Stimulated activated effector memory CD8-positive, alpha-beta T cell treated with anti-CD3 and anti-CD28 coated beads, Interleukin-12 subunit alpha, Interleukin-12 subunit beta, amount 100 ng/mL, for 72 hours (primary cell): ENCODE measurements at regions not wholly inside any gene's neighbourhood (a gene's known extent, or its start where the extent isn't known, plus 50 kb on each side); places are given as distances from the start of the nearest gene placed in this dataset.
"Not testable (repeated sequence)": the region's sequence is repeated elsewhere in the genome, so short reads cannot be mapped to it uniquely, and the experiment has no call there.

ENCODE experiments used
- ATAC-seq: fragments of 150-1000 bp; cut with Tn5 transposase; 2 replicates; pipeline ENCODE4 v1.10.0; 2021
- DNase-seq, 2 donors: peaks; one replicate each; pipeline ENCODE4 v3.0.0; 2021 to 2022; ENCODE audit warnings: low spot score in 2 of 2
- H3K27ac Mint-ChIP-seq: one replicate; pipeline ENCODE4 v1.8.0; 2022; ENCODE audit warnings: mild to moderate bottlenecking, mixed read lengths
- H3K36me3 Mint-ChIP-seq: one replicate; pipeline ENCODE4 v1.8.0; 2022; ENCODE audit warnings: mild to moderate bottlenecking, mixed read lengths
- H3K4me1 Mint-ChIP-seq: one replicate; pipeline ENCODE4 v1.8.0; 2022; ENCODE audit warnings: mixed read lengths
- H3K4me3 Mint-ChIP-seq: one replicate; pipeline ENCODE4 v1.8.0; 2022; ENCODE audit warnings: mild to moderate bottlenecking, mixed read lengths
- H3K9me3 Mint-ChIP-seq: one replicate; pipeline ENCODE4 v1.8.0; 2022; ENCODE audit warnings: mixed read lengths

DNA sequence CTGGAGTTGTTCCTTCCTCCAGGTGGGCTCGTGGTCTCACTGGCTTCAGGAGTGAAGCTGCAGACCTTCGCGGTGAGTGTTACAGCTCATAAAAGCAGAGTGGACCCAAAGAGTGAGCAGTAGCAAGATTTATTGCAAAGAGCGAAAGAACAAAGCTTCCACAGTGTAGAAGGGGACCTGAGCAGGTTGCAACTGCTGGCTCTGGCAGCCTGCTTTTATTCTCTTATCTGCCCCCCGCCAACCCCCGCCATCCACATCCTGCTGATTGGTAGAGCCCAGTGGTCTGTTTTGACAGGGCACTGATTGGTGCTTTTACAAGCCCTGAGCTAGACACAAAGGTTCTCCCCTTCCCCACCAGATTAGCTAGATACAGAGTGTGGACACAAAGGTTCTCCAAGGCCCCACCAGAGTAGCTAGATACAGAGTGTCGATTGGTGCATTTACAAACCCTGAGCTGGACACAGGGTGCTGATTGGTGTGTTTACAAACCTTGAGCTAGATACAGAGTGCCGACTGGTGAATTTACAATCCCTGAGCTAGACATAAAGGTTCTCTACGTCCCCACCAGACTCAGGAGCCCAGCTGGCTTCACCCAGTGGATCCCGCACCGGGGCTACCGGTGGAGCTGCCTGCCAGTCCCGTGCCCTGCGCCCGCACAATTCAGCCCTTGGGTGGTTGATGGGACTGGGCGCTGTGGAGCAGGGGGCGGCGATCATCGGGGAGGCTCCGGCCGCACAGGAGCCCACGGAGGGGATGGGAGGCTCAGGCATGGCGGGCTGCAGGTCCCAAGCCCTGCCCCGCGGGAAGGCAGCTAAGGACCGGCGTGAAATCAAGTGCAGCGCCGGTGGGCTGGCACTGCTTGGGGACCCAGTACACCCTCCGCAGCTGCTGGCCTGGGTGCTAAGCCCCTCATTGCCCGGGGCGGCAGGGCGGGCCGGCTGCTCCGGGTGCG is 999.5 kb upstream of the SPRY2 start:
- not testable (repeated sequence) for H3K4me1 Mint-ChIP-seq, H3K27ac Mint-ChIP-seq, DNase-seq, H3K36me3 Mint-ChIP-seq, H3K4me3 Mint-ChIP-seq, ATAC-seq
- peaks cover 19% of the 10 kb centered on the region for H3K9me3 Mint-ChIP-seq

DNA sequence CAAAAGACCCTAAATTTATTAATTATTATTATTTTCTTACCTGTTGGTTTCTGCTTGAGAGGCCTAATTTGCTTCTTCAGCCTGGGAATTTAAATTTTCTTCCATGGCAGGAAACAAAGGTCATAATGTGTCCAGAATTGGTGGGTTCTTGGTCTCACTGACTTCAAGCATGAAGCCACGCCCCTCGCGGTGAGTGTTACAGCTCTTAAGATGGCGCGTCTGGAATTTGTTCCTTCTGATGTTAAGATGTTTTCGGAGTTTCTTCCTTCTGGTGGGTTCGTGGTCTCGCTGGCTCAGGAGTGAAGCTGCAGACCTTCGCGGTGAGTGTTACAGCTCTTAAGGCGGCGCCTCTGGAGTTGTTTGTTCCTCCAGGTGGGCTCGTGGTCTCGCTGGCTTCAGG is 998.7 kb upstream of the SPRY2 start:
- H3K36me3 Mint-ChIP-seq, DNase-seq, H3K27ac Mint-ChIP-seq, H3K4me3 Mint-ChIP-seq, ATAC-seq, H3K4me1 Mint-ChIP-seq: not testable (repeated sequence)
- H3K9me3 Mint-ChIP-seq = peaks cover 20% of the 10 kb centered on the region

DNA sequence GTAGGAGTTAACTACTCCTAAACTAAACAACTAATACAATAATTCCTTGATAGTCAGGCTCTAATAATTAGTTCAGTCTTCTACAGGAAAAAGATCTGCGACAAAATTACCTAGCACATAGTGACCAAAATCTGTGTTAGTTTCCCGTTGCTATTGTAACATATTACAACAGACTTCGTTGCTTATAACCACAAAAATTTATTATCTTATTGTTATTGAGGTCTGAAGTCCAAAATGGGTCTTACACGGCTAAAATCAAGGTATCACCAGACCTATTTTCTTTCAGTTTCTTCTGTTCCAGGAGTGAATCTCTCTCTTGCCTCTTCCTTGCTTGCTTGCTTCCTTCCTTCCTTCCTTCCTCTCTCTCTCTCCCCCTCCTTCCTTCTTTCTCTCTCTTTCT is 993.6 kb upstream of the SPRY2 start:
- Mint-ChIP-seq H3K4me1 (no peaks in the 10 kb centered on the region), H3K27ac (no peak overlapping the region), H3K4me3 (no peak overlapping the region), H3K36me3 (no peaks in the 10 kb centered on the region), H3K9me3 (peaks cover 10% of the 10 kb centered on the region)
- DNase-seq = no peak
- ATAC-seq = no peak

DNA sequence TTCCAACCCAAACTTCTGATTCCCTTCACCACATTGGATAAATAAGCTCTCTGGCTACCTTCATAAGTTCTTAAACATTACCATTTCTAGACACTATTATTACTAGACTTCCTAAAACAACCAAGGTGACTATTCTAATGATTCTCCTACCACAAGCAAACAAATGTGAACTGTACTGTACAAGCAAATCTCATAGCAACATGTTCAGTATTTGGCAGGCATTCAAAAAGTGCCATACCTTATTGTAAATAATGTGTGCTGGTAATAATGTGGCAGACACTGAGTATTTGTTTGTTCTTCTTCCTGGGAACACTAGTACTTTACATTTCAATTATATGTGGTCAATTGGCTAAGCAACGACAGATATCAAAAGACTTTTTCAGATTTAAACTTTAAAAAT is 986.0 kb upstream of the SPRY2 start:
- no peak overlapping the region for H3K4me3 Mint-ChIP-seq

DNA sequence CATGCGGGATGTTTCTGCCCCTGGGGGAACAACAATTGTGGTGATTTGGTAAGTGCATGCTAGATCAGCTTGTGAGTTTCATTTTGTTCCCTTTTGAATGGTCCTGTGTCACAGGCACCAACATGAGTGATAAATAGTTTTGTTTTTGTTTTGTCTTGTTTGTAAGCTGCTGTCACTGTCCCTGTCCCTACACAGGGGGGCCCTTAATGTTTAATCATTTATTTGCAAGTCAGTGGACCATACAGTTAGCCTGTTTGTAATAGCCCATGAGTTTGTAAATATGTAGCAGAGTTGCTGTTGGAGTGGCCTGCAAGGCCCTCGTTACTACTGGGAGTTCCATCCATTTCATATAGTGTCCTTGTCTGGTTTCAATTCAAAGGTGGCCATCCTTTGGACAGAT is 979.6 kb upstream of the SPRY2 start:
- ATAC-seq (no peak), DNase-seq (no peak)
- Mint-ChIP-seq H3K9me3 (peaks cover 4% of the 10 kb centered on the region), H3K4me1 (no peaks in the 10 kb centered on the region), H3K36me3 (no peaks in the 10 kb centered on the region), H3K4me3 (no peak overlapping the region), H3K27ac (no peak overlapping the region)

More for the DNA sequence above, 986.0 kb upstream of the SPRY2 start:
- no peaks in the 10 kb centered on the region for H3K36me3 Mint-ChIP-seq
- H3K4me1 Mint-ChIP-seq = no peaks in the 10 kb centered on the region
- DNase-seq = no peak
- H3K27ac Mint-ChIP-seq = no peak overlapping the region
- ATAC-seq = no peak
- peaks cover 8% of the 10 kb centered on the region for H3K9me3 Mint-ChIP-seq

DNA sequence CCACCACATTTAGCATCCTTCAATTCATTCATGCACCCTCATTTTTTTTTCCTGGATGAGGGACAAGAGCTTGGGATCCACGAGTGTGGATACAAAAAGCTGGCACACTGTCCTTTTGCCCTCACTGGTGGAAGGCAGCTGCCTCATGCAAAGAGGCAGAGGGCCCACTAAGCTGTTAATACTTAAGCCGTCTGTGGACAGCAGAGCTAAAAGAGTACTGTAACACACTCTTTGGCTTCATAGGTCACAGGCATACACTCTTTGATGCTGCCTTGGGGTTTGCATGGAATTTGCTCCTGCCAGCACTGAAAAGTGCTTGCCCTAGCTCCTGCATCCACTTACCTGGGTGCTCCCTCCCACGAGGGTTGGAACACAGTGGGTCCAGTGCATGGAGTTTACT is 978.4 kb upstream of the SPRY2 start:
- Mint-ChIP-seq H3K9me3 (peaks cover 3% of the 10 kb centered on the region), H3K27ac (no peak overlapping the region), H3K36me3 (no peaks in the 10 kb centered on the region), H3K4me1 (no peaks in the 10 kb centered on the region), H3K4me3 (no peak overlapping the region)
- ATAC-seq (no peak), DNase-seq (no peak)

DNA sequence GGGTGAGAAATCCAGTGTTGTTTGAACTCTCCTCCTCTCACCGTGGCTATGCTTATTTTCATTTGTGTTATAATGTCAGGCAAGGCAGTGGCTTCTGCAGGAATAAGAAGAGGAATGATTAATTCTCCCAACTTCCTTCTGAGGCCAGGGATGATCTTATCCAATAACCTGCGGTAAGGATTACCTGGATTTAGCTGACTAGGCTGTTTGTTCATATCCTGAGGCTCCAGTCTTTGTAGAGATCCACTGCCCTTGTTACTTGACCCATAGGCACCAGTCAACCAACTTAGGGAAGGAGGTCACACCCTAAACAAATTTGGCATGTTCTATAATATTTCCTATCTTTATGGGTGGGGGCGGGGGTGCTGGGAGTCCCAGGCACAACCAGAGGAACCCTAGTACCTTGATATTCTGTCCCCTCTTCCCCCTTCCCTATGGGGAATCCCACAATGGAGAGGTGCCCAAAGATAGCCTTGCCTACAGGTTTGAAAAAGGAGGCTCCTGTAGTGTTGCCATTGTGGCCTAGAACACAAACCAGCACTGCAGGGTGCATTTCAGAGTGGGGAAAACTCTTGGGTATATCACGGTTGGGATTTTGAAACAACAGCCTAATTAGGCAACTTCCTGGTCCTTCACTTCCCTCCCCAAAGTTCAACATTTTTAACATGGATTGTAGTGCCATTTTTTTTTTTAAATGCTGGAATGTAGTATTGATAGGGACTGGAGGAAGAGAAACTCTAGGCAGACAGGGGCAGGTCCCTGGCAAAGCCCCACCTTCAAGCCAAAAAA is 977.5 kb upstream of the SPRY2 start:
- DNase-seq (no peak), ATAC-seq (no peak)
- Mint-ChIP-seq H3K4me3 (no peak overlapping the region), H3K27ac (no peak overlapping the region), H3K36me3 (no peaks in the 10 kb centered on the region), H3K4me1 (no peaks in the 10 kb centered on the region), H3K9me3 (no peaks in the 10 kb centered on the region)

DNA sequence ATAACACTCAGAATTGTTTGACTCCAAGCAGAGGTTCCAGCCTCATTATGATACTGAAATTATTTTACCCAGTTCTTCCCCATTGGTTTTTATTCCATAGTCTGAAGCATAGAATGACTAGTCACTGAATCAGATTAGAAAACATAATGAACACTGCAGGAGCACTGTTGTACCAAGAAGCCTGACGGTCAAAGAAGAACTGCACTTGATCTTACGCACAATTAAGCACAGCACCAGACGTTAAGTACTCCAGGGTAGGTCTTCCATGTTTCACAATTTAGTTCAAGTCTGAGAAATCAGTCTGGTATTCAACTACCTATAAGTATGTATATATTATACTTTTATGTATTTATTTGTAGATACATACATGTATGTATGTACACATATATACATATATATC is 973.5 kb upstream of the SPRY2 start:
- Mint-ChIP-seq H3K9me3 (no peaks in the 10 kb centered on the region), H3K36me3 (no peaks in the 10 kb centered on the region), H3K4me3 (no peak overlapping the region), H3K4me1 (no peaks in the 10 kb centered on the region), H3K27ac (no peak overlapping the region)
- DNase-seq (no peak), ATAC-seq (no peak)

DNA sequence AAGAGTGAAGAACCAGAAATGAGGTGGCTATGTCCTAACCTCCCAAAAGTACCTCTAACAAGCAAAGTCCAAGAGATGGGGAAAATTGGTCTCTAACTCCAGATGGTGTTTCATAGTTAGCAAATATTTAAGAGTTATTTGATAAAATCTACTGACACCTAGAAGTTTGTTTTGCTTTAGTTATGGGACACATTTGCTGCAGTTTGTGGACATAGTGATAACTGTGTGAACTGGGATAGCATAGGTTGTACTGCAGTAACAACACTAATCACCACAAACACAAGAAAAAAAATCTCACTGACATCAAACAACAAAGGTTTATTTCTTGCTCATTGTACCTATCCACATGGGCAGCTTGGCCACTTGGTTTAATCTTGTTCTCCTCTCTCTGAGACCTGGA is 965.0 kb upstream of the SPRY2 start:
- no peaks in the 10 kb centered on the region for H3K36me3 Mint-ChIP-seq
- H3K4me1 Mint-ChIP-seq = no peaks in the 10 kb centered on the region
- no peak for ATAC-seq
- H3K9me3 Mint-ChIP-seq = peaks cover 9% of the 10 kb centered on the region
- H3K4me3 Mint-ChIP-seq = no peak overlapping the region
- H3K27ac Mint-ChIP-seq = no peak overlapping the region
- no peak for DNase-seq

DNA sequence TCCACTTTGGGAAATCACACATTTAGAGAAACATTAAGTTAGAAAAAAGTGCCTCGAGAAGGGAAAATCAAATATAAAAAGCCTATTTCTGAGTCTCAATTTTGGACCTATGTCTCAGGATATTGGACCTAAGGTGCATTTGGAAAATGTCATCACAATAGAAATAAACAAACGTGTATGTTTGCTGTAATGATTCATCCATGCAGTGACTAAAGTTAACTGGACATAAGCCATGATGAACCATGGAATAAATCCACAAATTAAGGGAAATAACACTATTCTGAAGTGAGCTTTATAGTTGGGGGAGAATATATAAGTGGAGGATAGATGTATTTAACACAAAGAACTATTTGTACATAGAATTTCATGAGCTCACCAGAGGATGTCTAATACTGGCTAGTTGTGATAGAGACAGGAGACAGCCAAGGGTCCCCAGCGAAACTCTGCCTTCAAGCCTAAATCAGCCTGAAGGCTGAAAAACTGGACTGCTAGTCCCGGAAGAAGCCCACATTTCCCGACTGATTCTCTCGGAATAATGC is 963.3 kb upstream of the SPRY2 start:
- peaks cover 9% of the 10 kb centered on the region for H3K9me3 Mint-ChIP-seq
- ATAC-seq (no peak), DNase-seq (no peak)
- H3K36me3 Mint-ChIP-seq = no peaks in the 10 kb centered on the region
- H3K27ac Mint-ChIP-seq = no peak overlapping the region
- H3K4me3 Mint-ChIP-seq = no peak overlapping the region
- no peaks in the 10 kb centered on the region for H3K4me1 Mint-ChIP-seq

DNA sequence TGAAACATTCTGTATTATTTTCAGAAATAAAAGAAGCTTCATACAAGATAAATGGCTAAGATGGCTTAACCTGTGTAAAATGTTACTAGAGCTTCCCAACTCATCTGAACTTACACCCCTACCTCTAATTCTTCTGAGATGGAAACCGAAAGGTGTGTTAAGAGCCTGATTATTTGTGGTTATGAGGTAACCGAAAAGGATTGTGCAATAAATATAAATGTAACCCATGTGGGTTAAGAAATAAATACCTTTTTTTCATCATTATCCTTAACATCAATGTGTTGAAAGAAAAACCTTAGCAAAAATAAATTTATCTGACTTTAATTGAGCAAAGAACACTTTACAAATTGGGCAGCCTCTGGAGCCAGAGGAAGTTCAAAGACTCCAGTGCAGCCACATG is 961.8 kb upstream of the SPRY2 start:
- Mint-ChIP-seq H3K27ac (no peak overlapping the region), H3K4me3 (no peak overlapping the region), H3K36me3 (no peaks in the 10 kb centered on the region), H3K9me3 (peaks cover 7% of the 10 kb centered on the region), H3K4me1 (no peaks in the 10 kb centered on the region)
- DNase-seq (no peak), ATAC-seq (no peak)

DNA sequence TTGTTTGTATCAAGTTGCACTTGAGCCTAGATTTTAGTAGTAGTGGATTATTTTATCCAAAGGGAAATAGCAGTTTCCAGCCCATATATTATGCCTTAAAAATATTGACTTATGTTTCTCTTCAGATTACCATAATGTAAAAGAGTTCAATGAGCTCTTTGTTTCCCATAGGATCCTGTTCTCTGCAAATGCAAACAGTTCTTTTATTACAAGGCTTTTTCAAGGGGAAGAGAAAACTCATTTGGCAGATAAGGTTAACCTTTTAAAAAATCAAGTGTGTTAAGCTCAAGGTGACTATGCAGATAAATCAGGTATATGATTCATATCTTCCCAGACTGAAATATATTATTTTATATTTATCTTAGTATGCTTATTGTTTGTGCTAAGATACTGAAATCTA is 961.2 kb upstream of the SPRY2 start:
- Mint-ChIP-seq H3K36me3 (no peaks in the 10 kb centered on the region), H3K27ac (no peak overlapping the region), H3K9me3 (peaks cover 7% of the 10 kb centered on the region), H3K4me3 (no peak overlapping the region), H3K4me1 (no peaks in the 10 kb centered on the region)
- ATAC-seq (no peak), DNase-seq (no peak)

DNA sequence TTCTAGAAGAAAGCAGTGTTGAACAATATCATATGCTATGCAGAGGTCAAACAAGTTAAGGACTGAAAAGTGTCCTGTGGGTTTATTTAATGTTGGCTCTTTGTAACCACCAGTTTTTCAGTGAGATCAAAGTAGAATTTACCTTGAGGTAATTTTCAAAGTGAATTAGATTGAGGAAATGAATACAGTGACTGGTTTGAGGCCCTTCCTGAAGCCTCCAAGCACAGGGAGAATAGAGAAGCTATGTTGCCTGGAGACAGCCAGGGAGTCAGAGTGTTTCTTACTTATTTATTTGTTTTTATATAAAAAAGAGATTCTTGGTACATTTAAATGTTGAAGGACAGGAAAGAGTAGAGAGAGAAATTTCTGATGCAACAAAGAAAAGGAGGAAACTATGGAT is 954.3 kb upstream of the SPRY2 start:
- Mint-ChIP-seq H3K4me1 (no peaks in the 10 kb centered on the region), H3K4me3 (no peak overlapping the region), H3K9me3 (peaks cover 13% of the 10 kb centered on the region), H3K27ac (no peak overlapping the region), H3K36me3 (no peaks in the 10 kb centered on the region)
- DNase-seq (no peak), ATAC-seq (no peak)

DNA sequence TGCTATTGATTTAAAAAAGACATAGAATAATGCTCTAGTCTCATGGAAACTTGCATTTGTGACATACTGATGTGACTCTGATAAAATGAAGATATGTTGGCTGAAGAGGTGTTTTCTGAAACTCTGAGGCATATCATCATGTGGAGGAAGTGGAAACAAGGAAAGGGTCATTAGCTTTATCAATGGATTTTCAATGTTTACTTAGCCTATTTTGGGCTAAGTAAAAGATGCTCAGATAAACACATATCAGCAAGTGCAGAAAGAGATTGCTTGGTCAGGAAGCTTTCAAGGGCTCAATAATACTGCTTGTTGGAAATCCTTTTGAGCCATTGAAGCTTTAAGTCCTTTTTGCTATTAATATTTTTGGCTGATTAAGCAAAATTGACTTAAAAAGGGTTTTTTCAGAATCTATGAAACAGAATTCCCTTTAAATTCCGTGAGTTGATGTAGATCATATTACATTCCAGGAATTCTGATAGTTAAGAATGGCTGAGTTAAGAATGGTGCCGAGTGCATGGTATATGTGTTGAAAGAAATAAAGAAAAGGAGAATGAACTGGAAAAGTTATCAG is 952.8 kb upstream of the SPRY2 start:
- ATAC-seq (no peak), DNase-seq (no peak)
- no peak overlapping the region for H3K27ac Mint-ChIP-seq
- no peaks in the 10 kb centered on the region for H3K36me3 Mint-ChIP-seq
- H3K4me3 Mint-ChIP-seq = no peak overlapping the region
- H3K4me1 Mint-ChIP-seq = no peaks in the 10 kb centered on the region
- H3K9me3 Mint-ChIP-seq = peaks cover 13% of the 10 kb centered on the region

DNA sequence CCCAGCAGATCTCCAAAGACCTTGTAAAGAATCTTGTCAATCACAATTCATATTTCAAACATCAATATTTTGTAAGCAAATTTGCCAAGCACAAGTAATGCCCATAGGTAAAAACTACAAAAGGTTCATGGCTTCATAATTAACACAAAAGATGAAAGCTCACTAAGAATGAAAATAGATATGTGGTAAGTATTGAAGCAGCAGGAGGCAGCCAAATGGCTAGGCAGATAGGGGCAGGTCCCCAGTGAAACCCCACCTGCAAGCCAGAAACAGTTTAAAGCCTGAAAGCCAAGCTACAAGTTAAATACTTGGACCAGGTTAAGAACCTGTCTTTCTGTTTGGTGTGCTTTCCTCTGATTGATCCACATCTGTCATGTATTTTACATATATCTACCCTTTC is 942.6 kb upstream of the SPRY2 start:
- ATAC-seq (no peak), DNase-seq (no peak)
- no peaks in the 10 kb centered on the region for H3K36me3 Mint-ChIP-seq
- peaks cover 16% of the 10 kb centered on the region for H3K9me3 Mint-ChIP-seq
- H3K4me3 Mint-ChIP-seq = no peak overlapping the region
- no peaks in the 10 kb centered on the region for H3K4me1 Mint-ChIP-seq
- H3K27ac Mint-ChIP-seq = no peak overlapping the region
